ENCODE measurements at regions not wholly inside any gene's neighbourhood (a gene's known extent, or its start where the extent isn't known, plus 50 kb on each side); places are given as distances from the start of the nearest gene placed in this dataset.

GRCh38 chr10:128375171-128375570 lies 248.9 kb upstream of the MKI67 start:
- no peak for DNase-seq (ENCODE audit: low read depth)

DNA sequence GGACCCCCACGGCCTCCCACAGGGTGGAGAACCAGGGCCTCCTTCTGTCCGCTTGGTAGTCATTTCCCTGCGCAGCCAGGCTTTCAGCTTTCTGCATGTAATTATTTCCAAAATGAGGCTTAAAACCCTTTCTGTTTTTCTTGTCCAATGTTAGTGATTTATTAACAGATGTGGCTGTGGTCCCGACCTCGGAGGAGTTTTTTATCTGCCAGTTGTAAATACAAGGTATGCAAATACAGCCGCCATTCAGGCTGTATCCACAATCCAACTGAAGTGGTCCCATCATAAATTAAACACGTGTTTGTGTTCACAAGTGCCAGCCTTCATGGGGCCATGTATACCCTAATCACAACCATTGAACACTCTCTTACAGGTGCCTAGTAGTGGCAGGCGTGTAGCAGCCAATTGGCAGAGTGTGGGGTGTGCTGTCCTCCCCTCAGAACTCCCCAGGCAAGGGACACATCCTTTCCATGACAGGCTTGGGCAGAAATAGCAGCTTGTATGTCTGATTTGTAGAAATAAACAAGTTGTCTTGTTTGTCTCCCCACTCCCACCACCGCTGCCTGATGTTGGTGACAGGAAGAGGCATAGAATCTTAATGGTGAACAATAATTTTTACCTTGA lies 251.3 kb upstream of the MKI67 start:
- DNase-seq (ENCODE audit: low read depth), result no peak

GRCh38 chr10:128377988-128378387 lies 251.8 kb upstream of the MKI67 start:
- DNase-seq (ENCODE audit: low read depth), result no peak

DNA sequence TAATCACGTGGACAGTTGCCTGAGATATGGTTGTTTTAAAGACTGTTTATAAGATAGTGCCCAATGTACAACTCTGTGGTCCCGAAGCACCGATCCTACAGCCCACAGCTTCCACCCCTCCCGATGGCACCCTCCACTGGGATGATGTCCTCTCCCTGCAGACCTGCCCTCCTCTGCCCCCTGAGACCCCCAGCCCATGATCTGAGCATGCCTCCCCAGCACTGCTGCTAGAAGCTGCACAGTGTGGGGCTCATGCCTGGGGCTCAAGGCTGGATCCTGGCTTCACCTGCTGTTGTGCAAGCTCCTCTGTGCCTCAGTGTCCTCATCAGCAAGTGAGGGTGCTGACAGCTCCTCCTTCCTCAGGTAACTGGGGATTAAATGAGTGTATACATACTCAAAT lies 254.7 kb upstream of the MKI67 start:
- DNase-seq (ENCODE audit: low read depth), result no peak

GRCh38 chr10:128382225-128382624 lies 256.0 kb upstream of the MKI67 start:
- no peak for DNase-seq (ENCODE audit: low read depth)

DNA sequence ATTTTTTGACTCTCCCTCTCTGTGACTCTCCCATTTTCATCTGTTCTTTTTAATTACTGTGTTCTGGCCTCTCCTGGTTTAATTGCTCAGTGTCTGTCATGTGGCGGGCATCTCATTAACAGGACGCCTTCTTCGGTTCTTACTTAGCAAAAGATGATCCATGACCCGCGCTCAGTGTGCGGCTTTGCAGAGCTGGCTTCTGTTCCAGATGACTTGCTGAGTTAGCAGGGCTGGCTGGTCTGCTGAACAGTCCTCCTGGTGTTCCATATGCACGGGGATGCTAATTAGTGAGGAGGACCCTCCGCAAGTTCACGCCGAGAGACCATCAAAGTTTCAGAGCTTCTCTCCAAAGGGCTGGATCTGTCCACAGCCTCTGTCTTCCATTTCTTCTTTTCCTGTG lies 258.6 kb upstream of the MKI67 start:
- DNase-seq (ENCODE audit: low read depth), result no peak

DNA sequence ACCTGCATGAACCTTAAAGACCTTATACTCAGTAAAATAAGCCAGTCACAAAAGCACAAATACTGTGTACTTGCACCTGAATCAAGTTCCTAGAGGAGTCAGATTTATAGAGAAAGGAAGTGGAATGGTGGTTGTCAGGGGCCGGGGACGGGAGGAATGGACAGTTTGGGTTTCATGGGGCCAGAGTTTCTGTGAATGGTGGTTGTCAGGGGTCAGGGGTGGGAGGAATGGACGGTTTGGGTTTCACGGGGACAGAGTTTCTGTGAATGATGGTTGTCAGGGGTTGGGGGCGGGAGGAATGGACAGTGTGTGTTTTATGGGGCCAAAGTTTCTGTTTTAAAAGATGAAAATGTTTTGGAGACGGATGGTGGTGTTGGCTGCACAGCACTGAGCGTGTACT lies 260.0 kb upstream of the MKI67 start:
- no peak for DNase-seq (ENCODE audit: low read depth)

- no peak for DNase-seq (ENCODE audit: low read depth)
Observed at GRCh38 chr10:128386816-128387604, 260.8 kb upstream of the MKI67 start.

- no peak for DNase-seq (ENCODE audit: low read depth)
Observed at GRCh38 chr10:128390596-128390995, 264.4 kb upstream of the MKI67 start.

DNA sequence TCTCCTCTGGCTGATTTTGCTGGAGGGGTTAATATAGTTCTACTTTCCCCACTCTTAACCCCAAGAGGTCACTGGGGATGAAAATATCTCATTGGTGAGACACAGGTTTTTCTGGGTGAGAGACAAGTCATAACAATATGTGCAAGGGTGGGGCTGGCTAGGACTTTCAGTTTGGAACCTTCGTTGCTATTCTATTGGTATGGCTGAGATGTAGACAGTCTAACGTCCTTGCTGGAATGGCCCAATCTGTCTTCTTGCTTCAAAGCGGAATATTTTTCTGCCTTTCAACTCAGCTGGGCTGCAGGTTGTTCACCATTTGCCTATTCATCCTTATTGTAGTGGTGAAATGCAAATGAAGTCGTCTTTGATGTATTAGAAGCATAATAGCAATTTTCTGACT lies 267.3 kb upstream of the MKI67 start:
- no peak for DNase-seq (ENCODE audit: low read depth)

- DNase-seq (ENCODE audit: low read depth), result no peak
Observed at GRCh38 chr10:128398118-128398517, 271.9 kb upstream of the MKI67 start.

- no peak for DNase-seq (ENCODE audit: low read depth)
Observed at GRCh38 chr10:128398999-128399398, 272.8 kb upstream of the MKI67 start.

GRCh38 chr10:128400564-128400963 lies 274.3 kb upstream of the MKI67 start:
- DNase-seq (ENCODE audit: low read depth), result no peak

DNA sequence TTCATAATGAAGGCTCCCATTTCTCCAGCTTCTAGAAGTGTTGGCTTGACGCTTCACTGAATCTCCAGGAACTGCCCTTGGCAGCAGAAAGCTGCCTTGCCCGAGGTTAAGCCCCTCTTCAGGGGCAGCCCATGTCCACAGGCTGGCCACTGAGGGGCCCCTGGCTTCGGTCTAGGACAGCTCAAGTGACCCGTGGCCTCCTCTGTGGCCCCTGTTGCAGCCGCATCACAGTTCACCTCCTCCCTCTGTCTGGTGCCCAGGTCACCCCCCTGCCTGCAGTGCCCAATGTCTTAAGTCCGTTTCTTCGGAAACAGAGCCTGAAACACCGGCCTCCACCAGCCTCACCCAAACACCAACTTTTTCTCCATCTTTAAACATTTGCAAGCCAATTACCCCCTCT lies 279.2 kb upstream of the MKI67 start:
- DNase-seq (ENCODE audit: low read depth), result no peak

DNA sequence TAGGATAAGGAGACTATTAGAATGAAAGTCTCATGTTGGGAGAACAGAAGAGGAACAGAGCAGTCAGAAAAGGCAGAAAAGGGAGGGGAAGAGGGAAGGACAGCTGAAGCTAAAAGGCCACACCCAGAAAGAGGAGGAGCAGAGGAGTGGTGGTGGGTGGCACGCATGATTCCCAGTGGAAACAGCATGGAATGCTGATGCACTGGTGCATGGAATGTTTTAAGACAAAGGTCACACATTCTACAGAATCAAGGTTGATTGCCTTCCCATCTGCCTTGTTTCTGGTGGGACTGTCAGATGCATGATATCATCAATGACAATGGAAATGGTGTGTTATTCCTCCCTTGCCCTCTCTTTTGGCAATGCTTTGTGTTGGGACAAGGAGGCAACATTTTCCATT lies 285.4 kb upstream of the MKI67 start:
- no peak for DNase-seq (ENCODE audit: low read depth)

- DNase-seq (ENCODE audit: low read depth), result no peak
Observed at GRCh38 chr10:128414568-128414967, 288.3 kb upstream of the MKI67 start.

DNA sequence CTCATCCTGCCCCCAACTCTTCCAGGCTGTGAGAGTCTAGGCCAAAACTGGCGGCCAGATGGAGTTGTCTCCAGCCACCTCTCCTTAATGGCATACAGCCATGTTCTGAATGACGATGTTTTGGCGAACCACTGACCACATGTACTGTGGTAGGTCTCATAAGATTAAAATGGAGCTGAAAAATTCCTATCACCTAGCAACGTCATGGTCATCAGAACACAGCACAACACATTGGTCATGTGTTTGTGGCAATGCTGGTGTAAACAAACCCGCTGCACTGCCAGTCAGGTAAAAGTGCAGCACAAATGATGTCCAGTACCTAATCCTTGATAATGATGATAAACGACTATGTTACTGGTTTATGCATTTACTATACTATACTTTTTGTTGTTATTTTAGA lies 290.0 kb upstream of the MKI67 start:
- no peak for DNase-seq (ENCODE audit: low read depth)

DNA sequence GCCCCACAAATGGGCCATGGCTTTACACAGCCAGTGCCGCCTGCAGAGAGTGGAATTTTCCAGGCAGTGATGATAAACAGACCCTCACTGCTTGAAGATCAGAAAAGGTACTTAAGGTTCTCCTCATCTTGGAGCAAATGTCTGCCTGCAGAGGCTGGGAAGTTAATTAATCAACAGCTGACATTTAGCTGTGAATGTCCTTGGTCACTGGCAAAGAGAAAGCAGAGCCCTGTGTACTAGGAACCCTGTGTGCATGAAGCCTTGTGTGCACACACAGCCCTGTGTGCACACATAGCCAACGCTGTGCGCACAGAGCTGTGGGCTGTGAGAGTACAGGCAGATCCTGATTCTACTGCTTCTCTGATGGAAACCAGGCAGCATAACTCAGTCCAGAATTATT lies 291.6 kb upstream of the MKI67 start:
- no peak for DNase-seq (ENCODE audit: low read depth)

GRCh38 chr10:128418819-128419218 lies 292.6 kb upstream of the MKI67 start:
- DNase-seq (ENCODE audit: low read depth), result no peak

DNA sequence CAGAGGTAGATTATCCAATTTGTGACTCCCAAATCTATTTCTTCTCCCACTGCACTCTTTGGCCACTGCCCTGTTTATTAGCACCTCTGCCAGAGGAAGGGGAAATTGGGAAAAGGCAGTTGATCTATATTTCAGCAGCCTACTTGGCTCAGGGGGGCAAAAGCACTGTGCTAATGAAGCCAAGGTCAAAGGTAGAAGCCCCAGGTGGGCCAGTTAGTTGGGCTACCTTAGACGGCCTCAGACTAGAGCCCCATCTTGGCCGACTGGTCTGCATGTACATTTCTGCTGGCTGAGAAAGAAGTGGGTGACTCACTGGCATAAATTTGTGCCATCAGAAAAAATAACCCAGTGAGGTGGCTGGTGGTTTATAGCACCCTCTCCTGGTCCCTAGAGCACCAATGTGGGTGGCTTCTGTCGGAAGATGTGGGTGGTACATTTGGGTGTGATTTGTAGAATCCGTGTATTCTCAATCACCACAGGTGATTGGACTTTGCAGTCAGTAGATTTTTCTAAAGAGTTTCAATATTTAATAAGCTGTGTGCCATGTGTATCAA lies 293.3 kb upstream of the MKI67 start:
- DNase-seq (ENCODE audit: low read depth), result no peak

- DNase-seq (ENCODE audit: low read depth), result no peak
Observed at GRCh38 chr10:128420623-128421022, 294.4 kb upstream of the MKI67 start.

DNA sequence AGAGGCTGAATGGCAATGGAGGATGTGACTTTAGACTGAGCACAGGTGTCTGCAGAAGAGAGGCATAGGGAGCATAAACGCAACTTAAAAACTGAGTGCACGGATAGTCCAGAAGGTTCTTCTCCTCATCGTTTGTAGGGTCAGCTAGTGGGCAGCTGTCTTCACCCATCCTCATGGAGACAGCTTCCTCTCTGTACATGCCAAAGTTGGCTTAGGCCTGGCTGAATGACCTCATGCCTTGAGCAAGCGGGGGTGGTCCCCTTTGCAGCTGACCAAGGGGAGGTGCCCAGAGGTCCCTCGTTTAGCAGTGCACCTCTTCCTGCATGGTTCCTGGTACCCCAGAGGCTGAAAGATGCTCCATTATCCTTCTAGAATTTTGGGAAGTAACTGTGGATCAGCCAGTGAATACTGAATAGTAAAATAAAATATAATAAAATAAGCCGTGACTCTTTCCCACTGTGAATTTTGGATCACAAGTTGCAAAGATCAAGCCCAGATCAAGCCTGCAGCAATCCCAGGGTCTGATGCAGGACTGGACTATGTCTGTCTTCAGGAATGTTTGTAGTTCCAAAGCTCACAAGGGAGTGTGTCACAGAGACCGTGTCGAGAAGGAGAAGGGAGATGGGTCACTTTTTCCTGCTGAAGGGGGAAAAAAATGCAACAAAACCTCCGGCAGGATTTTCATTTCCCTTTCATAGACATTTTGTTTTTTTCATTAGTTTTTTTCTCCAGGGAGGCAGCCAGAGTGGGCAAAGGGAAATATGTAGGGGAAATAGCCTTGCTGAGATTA lies 295.3 kb upstream of the MKI67 start:
- no peak for DNase-seq (ENCODE audit: low read depth)

GRCh38 chr10:128422190-128422589 lies 296.0 kb upstream of the MKI67 start:
- no peak for DNase-seq (ENCODE audit: low read depth)
